GM18502 (cell line): ENCODE measurements at regions not wholly inside any gene's neighbourhood (a gene's known extent, or its start where the extent isn't known, plus 50 kb on each side); places are given as distances from the start of the nearest gene placed in this dataset.
"Not testable (repeated sequence)": the region's sequence is repeated elsewhere in the genome, so short reads cannot be mapped to it uniquely, and the experiment has no call there.

ENCODE experiments used
- ATAC-seq: cut with Tn5 transposase; IDR thresholded peaks from one replicate; pipeline ENCODE4 v1.9.1; 2021; ENCODE audit warnings: mild to moderate bottlenecking; ENCODE audit not compliant: unreplicated experiment, poor library complexity

DNA sequence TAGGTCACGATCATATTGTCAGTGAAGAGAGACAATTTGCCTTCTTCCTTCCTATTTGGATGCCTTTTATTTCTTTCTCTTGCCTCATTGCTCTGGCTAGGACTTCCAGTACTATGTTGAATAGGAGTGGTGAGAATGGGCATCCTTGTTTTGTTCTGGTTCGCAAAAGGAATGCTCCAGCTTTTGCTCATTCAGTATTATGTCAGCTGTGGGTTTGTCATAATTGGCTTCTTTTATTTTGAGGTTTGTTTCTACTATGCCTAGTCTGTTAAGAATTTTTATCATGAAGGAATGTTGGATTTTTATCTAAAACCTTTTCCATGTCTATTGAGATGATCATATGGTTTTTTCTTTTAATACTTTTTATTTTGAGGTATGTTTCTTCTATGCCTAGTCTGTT is 152.3 kb upstream of the MAD2L1 start:
- ATAC-seq: no peak

DNA sequence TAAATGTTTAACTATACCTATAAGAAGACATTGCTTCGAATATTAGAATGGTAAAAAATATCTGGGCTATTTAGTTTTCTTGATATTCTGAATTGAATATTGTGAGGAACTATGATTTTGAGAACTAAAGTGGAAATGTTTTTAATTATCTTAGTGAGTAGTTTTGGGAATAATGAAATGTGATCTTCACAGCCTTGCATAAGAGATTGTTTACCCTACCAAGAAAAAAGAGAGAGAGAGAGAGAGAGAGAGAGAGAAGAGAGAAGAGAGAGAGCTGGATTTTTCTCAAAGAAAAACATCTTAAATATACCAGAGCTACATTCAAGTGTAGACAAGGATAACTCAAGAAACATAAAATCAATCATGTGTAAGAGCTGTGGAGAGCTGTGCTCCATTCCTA is 148.7 kb upstream of the MAD2L1 start:
- no peak for ATAC-seq

DNA sequence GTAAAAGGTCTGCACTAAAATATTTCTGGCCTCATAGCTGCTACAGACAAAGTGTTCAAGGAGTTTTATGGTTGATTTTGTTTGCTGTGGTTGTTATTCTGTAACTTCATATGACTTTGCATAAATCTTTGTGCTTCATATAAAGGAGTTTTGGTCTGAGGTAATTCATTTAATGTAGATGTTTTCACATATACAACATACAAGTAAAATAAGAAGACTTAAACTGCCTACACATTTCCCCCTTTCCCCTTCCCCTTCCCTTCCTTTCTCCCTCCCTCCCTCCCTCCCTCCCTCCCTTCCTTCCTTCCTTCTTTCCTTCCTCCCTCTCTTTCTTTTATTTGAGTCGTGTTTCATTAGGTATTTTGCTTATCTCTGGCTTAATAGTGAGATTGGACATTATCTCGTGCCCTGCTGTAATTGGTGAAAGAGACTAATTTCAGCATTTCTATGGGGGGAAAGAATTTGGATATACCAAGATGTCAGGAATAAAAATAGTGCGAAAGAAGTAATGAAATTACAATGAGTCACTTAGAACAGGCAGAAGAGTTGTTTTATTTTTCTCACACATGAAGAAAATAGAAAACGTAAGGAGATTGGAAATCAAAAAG is 144.9 kb upstream of the MAD2L1 start:
- no peak for ATAC-seq

DNA sequence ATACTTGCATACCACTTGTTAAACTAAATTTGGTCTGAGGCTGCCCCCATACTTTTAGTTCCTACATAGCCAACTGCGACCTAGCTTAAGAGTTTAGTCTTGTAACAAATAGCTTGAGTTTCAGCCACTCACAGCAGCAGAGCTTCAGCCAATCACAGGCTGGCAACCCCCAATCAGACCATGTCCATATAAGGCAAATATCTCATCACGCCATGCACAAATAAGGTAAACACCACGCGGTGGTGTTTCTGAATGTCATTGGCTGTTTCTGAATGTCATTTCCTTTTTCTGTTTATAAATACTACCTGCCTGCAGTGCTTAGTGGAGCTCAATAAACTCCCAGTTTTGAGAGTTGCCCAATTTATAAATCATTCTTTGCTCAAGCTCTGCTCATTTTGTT is 143.1 kb upstream of the MAD2L1 start:
- no peak for ATAC-seq

DNA sequence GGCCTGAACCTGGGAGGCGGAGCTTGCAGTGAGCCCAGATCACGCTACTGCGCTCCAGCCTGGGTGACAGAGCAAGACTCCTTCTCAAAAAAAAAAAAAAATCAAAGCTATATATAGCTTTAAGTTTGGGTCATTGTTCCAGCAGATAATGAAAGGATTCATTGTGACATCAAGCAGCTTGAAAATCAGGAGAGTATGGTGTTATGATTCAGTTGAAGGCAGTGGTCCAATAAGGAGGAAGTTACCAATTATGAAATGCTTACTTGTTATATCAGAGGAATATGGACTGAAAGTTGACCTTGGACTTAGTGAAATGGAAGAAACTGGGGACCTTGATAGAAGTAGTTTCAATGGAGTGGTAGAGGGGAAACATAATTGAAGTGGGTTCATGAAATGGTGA is 140.4 kb upstream of the MAD2L1 start:
- ATAC-seq: no peak

DNA sequence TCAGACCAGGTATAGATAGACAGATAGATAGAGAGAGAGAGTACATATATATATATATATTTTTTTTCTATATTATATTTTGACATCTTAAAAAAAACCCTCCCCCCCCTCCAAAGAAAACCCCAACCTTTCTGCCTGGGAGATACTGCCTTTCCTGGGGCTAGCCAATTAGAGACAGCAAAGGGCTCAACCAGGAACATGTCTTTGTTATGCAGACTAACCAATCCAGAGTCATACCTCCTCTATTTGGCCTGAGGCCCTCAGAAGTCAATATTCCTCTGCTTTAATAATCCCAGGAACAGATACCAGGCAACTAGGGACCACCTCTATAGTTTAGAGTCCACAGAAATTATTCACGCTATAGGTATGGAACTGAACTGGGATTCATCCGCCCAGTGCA is 135.6 kb upstream of the MAD2L1 start:
- no peak for ATAC-seq

DNA sequence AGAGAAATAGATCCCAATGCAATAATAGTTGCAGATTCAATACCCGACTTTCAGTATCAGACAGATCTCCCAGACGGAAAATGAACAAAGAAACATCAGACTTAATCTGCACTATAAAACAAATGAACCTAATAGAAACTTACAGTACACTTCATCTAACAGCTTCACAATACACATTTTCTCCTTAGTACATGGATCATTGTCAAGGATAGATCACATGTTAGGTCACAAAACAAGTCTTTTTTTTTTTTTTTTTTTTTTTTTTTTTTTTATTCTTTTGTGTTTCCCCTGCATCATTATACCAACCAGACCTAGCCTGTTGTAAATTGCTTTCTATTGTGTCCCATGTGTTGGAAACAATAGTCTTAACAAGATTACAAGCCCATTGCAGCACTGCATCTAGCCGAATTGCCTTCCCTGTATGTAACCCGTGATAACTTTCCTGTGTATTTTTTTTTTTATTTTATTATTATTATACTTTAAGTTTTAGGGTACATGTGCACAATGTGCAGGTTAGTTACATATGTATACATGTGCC is 134.0 kb upstream of the MAD2L1 start:
- ATAC-seq: not testable (repeated sequence)

DNA sequence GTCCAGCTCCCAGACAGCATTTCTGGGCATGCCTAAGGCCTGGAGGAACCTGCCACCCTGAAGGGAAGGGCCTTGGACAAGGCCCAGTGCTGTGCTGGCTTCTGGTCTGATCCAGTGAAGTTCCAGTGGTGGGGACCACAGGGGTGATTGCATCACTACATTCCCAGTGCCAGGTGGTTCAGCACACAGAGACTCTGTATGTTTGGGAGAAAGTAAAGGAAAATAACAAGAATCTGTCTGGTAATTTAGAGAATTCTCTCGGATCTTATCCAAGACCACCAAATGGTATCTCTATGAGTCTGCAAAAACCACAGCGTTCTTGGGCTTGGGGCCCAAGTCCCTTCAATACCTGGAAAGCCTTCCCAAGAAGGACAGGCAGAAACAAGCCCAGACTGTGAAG is 131.8 kb upstream of the MAD2L1 start:
- ATAC-seq: no peak

DNA sequence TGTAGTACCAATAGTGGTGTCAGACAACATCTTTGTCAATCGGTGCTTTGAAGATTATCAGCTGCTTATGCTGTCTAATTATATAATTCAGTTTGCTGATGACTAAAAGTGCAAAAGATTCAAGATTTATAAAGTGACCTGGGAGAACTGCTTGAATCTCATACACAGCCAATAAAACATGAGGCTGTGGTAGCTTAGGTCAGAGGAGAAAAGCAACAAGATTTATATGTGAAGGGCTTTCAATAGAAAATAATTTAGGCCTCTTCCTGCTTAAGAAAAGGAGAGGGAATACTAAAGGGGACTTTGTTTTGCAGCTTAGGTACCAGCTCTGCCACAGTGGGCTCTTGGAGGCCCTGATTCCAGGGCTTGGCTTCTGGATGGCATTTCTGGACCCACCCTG is 111.0 kb upstream of the MAD2L1 start:
- no peak for ATAC-seq

DNA sequence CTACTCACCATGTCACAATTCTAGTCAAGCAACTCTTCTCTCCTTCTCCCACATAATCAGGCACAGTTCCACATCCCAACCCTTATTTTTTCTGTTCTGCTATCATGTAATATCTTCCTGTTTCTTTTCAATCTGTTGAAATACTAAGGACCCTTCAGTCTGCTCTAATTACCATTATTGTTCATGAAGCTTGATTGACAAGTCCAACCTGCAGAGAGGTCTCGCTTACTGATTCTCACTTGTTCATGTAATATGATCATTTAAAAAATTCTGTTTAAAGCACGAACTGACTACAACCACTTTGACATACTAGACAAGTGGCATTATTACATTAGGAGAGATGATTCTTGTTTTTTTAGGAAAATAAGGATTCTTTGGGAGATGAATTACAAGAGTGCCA is 108.6 kb upstream of the MAD2L1 start:
- ATAC-seq: no peak

DNA sequence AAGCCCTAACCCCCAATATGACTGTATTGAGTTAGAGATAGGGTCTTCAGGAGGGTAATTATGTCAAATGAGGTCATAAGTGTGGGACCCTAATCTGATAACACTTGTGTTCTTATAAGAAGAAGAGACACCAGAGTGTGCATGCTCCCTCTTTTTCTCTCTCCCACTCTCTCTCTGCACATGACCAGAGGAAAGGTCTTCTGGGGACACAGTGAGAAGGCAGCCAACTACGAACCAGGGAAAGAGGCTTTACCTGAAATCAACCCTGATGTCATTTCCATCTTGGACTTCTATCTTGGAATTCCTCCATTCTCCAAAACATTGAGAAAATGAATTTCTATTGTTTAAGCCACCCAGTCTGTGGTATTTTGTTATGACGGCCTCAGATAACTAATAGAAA is 97.2 kb upstream of the MAD2L1 start:
- no peak for ATAC-seq

DNA sequence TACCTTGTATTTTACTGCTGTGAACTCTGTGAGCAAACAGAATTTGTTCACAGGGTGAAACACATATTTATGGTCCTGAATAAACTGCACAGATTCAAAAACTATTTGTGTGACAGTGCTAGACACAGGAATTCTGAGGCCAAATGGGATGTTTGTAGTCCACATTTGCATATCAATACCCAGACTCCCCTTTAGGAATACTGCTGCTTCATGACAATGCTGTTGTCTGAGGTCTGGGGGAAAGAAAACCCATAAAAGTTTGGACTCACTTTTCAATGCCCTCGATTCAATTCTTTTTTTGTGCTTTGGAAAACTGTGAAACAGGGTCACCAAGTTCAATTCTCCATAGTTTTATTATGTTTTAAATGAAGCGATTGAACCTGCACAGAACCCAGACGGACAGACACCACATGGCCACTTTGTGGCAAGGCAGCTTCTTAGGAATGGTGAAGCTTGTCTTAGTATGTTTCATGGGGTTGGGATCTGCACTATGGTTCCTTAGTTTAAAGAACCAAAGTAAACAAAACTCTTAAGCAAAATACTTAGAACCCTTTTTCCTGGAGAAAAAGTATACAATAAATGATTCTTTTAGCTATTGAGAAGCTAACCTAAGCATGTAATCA is 92.3 kb upstream of the MAD2L1 start:
- no peak for ATAC-seq

DNA sequence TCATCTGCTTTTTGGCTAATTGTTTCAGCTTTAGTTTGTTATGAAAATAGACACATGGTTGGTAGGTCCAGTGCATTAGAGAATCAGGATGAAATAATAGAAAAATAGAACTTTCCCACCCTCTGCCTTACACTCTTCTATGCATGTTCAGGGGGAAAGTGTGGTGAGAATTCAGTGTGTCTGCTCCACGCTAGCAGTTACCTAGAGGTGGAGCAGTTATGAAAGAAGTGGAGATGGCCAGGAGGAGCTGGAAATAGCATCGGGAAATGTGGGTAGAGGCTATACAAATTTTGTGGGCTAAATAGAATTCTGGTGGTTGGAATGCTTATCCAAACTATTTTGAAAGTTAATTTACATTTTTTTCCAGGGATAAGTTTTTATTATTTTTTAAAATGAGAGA is 91.4 kb upstream of the MAD2L1 start:
- ATAC-seq: no peak

DNA sequence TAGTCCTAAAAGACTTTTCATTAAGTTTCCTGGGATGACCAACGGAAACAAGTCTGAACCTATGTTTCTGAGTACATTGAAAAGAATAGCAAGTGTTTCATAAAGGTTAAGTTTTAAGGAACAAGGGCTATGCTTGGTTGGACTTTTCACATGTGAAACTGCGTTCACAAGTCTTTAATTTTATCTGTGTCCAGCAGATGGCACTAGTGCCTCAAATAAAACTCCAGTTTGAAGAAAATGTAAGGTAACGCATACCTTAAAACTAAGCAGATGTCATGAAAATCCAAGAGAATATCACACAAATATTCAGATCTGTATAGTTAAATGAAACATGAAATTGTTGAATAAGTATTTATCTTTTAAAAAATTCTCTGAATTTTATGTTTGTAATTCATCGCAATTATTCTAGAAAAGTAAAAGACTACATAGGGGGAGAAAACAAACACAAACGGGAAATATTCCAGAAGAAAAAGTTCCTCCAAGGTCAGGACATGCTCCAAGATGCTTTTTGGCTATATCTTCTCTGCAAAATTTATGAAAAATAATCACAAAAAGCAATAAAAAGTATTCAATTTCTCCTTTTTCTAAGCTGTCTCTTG is 89.6 kb upstream of the MAD2L1 start:
- peak; percentile 86 for ATAC-seq

DNA sequence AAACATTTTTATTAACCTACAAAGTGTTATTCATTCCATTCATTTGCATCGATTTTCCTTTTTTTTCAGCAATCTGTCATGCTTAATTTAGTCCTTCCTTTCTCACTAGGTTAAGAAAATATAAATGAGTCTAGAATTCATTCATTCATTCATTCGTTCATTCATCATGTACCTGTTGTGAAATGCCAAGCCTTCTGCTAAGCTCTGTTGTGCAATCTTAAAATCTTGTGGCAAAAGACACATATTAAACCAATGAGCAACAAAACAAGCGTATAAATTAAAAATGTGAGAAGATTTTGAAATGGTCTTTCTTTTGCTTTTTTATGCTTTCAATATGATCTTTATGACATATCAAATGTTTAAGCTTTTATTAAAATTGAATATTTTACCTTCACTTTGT is 88.6 kb upstream of the MAD2L1 start:
- no peak for ATAC-seq

DNA sequence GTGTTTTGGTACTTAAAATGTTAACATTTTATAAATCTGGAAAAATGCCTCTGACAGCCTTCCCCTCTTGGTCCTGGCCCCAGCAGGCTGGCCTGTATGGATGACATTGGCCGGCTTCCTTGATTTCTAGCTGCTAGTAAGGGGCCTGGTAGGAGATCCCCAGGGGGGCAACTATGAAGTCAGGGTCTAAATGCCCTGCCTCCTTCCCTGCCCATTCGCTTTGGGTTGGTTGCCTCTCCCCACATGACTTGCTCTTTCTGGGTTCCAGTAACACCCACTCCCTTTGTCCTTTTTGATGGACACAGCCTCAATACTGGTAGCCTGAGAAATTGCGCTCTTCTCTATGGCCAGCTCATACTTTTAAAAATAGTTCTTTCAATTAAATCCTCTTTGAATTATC is 78.0 kb upstream of the MAD2L1 start:
- no peak for ATAC-seq

DNA sequence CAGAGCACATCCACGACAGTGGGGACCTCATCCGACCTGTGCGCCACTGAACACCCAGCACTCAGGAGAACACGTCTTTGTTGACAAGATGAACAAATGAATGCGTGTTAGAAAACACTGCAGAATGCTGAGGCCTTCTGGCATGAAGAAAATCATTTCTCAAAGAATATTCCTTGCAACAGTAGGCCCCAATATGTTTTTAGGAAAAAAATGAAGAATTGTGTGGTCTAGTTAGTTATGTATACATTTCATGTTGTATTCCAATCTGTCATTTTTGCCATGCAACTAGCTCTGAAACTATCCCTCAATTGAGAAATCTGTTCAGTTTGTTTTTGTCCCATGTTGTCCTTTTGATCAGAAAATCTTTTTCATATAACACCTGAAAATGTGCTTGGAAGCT is 77.4 kb upstream of the MAD2L1 start:
- ATAC-seq: no peak

DNA sequence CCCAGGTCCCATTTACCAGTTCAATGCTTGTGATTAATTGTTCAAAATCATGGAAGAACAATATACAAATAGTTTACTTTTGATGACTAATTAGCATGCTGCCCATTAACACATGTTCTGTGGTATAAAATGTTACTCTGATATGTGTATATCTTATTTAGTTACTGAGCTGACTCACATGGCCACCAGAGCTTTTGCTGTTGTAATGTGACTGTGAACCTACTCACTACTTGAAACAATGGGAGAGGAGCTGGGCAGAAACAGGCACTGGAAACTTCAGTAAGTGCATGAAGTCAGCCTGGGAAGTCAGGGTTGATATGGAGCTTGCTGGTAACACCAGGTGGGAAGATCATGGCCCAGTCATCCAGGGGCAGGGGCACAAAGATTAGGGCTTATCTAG is 72.7 kb upstream of the MAD2L1 start:
- ATAC-seq: no peak

DNA sequence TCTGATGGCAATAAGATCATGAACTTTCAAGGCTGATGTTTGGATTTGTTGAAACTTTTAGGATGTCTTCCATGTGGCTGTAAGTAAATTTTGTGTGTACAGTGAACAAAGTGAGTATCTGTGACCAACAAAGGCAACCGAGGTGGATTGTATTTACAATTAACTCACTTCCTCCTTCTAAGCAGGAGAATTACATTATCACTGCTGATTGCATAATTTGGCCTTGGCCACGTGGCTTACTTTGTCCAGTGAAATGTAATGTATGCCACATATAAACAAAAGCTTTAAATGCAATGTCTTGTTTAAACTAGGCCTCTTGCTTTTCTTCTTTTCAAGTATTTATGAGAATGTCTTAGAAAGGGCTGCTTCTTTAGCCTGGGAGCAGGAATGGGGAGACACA is 66.3 kb upstream of the MAD2L1 start:
- no peak for ATAC-seq

DNA sequence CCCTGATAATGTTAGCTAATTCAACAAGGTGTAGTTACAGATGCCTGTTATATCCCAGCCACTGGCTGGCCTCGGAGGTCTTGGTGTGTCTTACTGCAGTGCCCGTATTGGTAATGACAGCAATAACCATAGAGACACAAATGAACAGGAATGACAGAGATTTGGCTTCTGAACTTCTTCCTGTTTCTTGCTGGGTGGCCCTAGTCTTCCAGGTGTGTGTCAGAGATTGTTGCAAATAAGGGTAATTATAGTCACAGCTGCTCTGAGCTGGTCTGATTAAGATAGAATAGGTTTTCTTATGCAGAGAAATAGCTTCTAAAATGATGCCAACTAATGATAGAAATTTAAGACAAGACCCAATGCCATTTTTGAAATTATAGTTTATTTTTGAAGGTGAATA is 64.1 kb upstream of the MAD2L1 start:
- no peak for ATAC-seq
